Astrocyte of the spinal cord (primary cell): ENCODE measurements at regions not wholly inside any gene's neighbourhood (a gene's known extent, or its start where the extent isn't known, plus 50 kb on each side); places are given as distances from the start of the nearest gene placed in this dataset.

ENCODE experiments used
- DNase-seq: peaks from one replicate; pipeline ENCODE4 v3.0.0; 2011; ENCODE audit warnings: low read depth, low spot score
- H3K4me3 ChIP-seq: 2 replicates; pipeline ENCODE4 v1.5.1; 2011; ENCODE audit warnings: low read depth, mild to moderate bottlenecking, low read length, moderate library complexity
- CTCF ChIP-seq: IDR thresholded peaks from 2 replicates; pipeline ENCODE4 v1.5.1; 2012; ENCODE audit warnings: low read depth, mild to moderate bottlenecking, low read length, inconsistent platforms
- in situ Hi-C: cut with HindIII; loops from 2 replicates; pipeline ENCODE4 v1.10.0; 2017; ENCODE audit warnings: low sequenced_read_pairs

DNA sequence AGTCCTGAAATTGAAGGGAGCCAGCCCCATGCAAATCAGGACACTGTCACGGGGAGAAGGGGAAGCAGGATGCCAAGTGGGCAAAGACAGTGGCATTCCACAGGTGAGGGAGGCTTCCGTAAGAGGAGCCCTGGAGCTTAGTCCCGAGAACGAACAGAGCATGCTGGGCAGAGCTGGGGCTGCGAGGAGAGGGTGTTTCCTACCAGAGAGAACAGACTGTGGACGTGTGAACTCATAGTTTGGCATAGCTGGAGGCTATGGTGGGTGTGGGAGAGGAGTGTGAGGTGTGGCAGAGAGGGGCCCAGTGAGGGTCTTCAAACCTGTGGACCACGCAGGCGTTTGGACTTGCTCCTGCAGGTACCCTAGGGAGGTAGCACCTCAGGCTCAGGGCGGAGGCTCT is 102.8 kb upstream of the SMIM23 start:
- no peak for TF ChIP-seq CTCF
- DNase-seq, result no peak
- H3K4me3 ChIP-seq, result no peak overlapping the region
- in situ Hi-C loops, result no loop called here

DNA sequence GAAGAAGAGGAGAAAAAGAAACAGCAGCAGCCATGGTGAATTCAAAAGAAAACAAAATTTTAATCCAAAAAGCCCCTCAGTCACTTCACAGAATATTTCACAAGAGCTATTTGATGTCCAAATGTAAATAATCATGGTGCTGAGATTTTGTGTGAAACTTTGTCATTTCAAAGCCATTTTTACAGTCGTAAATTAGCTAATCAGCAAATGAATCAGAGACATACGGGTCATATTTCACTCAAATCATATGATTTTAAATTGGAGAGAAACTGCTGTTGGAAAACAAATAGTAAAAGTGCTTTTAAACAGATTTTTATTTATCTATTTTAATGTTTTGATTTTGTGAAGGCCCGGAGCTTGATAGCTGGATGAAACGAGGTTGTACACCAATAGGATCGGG is 101.4 kb upstream of the SMIM23 start:
- no peak for DNase-seq
- no peak for TF ChIP-seq CTCF
- H3K4me3 ChIP-seq, result no peak overlapping the region
- in situ Hi-C loops, result no loop called here

GRCh38 chr5:171688696-171689495 is 96.7 kb upstream of the SMIM23 start:
- no peak overlapping the region for H3K4me3 ChIP-seq
- no peak for TF ChIP-seq CTCF
- in situ Hi-C loops, result no loop called here
- DNase-seq, result no peak

- TF ChIP-seq CTCF, result no peak
- no peak overlapping the region for H3K4me3 ChIP-seq
- in situ Hi-C loops, result no loop called here
- no peak for DNase-seq
These were observed 95.7 kb upstream of the SMIM23 start for GRCh38 chr5:171689853-171690417.

- H3K4me3 ChIP-seq, result no peak overlapping the region
- DNase-seq, result no peak
- in situ Hi-C loops, result no loop called here
- TF ChIP-seq CTCF, result no peak
These were observed 93.5 kb upstream of the SMIM23 start for GRCh38 chr5:171692107-171692506.

DNA sequence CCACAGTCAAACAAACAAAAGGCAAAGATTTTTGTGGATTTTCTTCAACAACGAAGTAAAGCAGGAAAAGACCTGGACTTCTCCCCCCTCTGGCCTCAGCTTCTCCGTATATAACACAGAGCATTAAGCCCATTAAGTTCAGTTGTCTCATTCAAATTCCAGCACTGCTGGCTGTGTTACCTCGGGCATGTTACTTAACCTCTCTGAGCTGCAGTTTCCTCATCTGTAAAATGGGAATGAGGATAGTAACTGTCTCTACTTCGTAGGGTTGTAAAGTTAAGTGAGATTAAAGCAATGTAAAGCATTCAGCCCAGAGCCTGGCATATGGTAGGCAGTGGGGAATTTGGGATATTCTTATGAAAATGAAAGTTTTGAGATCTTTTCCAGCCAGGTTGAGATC is 92.7 kb upstream of the SMIM23 start:
- no peak for DNase-seq
- TF ChIP-seq CTCF, result no peak
- no peak overlapping the region for H3K4me3 ChIP-seq
- in situ Hi-C loops, result no loop called here
